ENCODE measurements at regions not wholly inside any gene's neighbourhood (a gene's known extent, or its start where the extent isn't known, plus 50 kb on each side); places are given as distances from the start of the nearest gene placed in this dataset.
"Not testable (repeated sequence)": the region's sequence is repeated elsewhere in the genome, so short reads cannot be mapped to it uniquely, and the experiment has no call there.

DNA sequence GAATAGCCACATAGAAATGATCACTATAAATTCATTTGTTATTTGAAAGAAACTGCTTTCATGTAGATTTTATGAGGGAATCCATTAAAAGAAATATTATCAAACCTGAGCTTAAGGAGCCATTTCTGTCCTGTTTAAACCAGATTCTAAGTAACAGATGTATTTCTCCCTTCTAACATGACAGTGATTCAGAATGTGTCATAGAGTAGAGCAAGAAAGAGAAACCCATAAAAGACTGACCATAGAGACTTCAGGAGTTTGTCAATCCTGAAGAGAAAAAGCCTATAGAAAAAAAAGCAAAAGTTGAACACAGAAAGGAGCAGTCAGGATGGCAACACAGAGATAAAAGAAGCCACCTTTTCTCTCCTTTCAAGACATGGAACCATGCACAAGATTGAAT, 390.6 kb downstream of the PRIM2 start:
- not testable (repeated sequence) for DNase-seq

GRCh38 chr6:57722546-57722945, 405.1 kb downstream of the PRIM2 start:
- DNase-seq: not testable (repeated sequence)

GRCh38 chr6:57723815-57724401, 406.5 kb downstream of the PRIM2 start:
- not testable (repeated sequence) for DNase-seq

DNA sequence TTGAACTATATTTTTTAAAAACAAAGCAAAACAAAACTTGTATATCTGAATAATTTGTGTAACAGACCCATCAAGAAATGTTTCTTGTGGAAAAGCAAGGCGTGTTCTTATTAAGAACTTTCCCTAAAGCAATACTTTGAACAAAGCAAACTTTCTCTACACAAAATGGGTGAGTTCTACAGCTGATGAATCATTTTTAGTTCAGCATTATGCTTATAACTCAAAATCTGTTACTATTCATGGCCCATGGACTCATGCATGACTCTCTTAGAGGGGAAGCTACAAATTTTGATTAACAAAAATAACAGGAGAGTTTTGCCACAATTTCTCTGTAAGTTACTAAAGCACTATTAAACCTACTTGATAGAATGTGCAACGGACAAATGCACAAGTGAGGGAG, 412.0 kb downstream of the PRIM2 start:
- not testable (repeated sequence) for DNase-seq

DNA sequence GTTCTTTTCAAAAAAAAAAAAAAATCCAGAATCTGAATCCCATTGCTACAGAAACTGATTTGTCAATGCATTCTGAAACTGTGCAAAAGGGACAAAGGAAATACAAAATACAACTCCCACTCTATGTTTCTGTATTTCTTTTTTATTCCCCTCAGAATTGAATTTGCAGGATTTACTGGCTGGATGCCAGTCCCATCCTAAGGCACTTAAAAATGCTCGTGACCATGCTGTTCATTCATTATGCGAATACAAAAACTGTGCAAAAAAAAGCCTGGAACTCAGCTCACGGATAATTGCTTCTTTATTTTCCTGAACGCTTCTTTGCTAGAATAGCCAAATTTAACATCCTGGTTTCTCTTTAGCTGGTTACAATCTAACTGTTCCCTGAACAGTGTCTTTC, 413.3 kb downstream of the PRIM2 start:
- not testable (repeated sequence) for DNase-seq

GRCh38 chr6:57747716-57748115, 430.3 kb downstream of the PRIM2 start:
- not testable (repeated sequence) for DNase-seq

DNA sequence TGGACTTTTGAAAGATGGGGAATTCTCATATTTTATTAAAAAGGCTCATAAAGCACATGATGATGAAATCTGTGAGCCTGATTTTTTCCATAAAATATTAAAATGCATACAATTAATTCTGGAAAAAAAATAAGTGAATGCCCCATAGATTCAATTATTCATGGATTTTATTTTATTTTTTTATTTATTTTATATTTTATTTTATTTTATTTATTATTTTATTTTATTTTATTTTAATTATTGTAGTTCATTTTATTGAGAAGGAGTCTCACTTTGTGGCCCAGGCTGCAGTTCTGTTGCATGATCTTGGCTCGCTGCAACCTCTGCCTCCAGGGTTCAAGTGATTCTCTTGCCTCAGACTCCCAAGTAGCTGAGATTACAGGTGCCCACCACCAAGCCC, 442.4 kb downstream of the PRIM2 start:
- not testable (repeated sequence) for DNase-seq

GRCh38 chr6:57792720-57793397, 475.4 kb downstream of the PRIM2 start:
- not testable (repeated sequence) for DNase-seq

DNA sequence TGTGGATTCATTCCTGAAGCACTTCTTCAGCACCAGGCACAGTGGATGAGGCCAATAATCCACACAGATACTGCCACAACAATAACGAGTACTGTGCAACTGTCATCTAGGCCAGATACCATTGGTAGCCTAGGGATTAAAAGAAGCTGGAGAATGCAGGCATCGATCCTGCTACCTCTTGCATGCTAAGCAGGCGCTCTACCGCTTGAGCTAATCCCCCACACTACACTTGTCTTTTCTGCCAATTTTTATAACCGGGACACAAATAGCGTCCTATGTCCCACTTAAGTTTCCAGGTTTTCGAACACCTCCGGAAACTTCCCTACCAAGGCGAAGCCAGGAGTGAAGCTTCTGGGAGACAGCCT, 475.9 kb downstream of the PRIM2 start:
- DNase-seq: not testable (repeated sequence)

GRCh38 chr6:57799703-57800479, 482.5 kb downstream of the PRIM2 start:
- DNase-seq: not testable (repeated sequence)

GRCh38 chr6:57808581-57808980, 491.2 kb downstream of the PRIM2 start:
- not testable (repeated sequence) for DNase-seq

GRCh38 chr6:57809454-57809853, 492.0 kb downstream of the PRIM2 start:
- not testable (repeated sequence) for DNase-seq

GRCh38 chr6:57813271-57814075, 496.0 kb downstream of the PRIM2 start:
- DNase-seq: not testable (repeated sequence)

DNA sequence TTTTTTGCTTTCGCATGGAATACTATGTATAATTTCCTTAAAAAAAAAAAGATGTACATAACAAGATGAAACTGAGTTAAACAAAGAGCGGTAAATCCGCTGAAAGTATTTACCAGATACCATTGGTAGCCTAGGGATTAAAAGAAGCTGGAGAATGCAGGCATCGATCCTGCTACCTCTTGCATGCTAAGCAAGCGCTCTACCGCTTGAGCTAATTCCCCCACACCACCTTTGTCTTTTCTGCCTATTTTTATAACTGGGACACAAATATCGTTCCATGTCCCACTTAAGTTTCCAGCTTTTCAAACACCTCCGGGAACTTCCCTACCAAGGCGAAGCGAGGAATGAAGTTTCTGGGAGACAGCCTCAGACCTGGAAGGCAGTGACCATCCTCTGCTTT, 498.4 kb downstream of the PRIM2 start:
- not testable (repeated sequence) for DNase-seq

GRCh38 chr6:57821325-57821724, 503.9 kb downstream of the PRIM2 start:
- DNase-seq: not testable (repeated sequence)

- DNase-seq: not testable (repeated sequence)
Observed at GRCh38 chr6:57822448-57822847, 505.0 kb downstream of the PRIM2 start.

DNA sequence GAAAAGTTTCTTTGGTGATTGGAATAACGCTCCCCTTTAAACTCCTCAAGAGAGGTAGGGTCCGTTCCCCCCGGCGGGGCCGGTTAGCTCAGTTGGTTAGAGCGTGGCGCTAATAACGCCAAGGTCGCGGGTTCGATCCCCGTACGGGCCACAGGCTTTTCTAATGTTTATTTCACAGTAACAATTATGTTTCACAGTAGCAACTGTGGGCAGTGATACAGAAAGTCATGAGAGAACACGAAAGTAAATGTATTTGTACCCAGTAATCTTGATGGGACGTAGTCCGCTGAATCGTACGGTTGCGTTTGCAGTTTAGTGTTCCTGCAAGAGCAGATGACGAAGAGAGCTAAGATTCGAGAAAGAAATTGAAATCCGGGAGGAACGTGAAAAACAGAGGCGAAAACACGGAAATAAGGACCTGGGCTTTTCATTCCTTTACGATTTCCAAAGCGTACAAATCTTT, 505.5 kb downstream of the PRIM2 start:
- DNase-seq: no peak

DNA sequence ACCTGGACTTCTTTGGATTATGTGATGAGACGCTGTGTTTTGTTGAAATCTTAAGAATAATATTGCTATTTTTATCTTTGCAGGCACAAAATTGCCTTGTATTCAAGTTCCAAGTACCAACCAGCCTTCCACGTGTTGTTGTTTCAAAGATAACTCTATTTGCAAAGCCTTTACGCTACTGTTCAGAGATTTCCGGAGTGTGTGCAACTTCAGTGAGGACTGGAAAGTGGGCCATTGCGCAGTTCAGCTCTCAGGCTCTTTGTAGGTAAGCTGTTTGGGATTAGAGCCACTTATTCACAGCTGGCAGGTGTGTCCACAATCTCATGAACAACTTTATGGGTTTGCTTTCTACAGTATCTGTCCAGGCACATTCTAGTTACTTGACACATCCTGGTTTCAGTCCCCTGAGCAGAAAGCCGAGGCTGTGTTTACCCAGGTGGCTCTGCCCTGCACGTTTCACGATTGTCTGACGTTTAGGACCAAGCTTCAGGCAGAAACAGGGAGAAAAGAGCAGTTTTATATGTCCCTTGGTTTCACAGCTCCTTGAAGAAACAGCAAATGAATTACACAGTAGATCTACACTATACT, 520.3 kb downstream of the PRIM2 start:
- DNase-seq: not testable (repeated sequence)

- not testable (repeated sequence) for DNase-seq
Observed at GRCh38 chr6:57841551-57841950, 524.1 kb downstream of the PRIM2 start.

GRCh38 chr6:57853745-57854407, 536.4 kb downstream of the PRIM2 start:
- DNase-seq: not testable (repeated sequence)

DNA sequence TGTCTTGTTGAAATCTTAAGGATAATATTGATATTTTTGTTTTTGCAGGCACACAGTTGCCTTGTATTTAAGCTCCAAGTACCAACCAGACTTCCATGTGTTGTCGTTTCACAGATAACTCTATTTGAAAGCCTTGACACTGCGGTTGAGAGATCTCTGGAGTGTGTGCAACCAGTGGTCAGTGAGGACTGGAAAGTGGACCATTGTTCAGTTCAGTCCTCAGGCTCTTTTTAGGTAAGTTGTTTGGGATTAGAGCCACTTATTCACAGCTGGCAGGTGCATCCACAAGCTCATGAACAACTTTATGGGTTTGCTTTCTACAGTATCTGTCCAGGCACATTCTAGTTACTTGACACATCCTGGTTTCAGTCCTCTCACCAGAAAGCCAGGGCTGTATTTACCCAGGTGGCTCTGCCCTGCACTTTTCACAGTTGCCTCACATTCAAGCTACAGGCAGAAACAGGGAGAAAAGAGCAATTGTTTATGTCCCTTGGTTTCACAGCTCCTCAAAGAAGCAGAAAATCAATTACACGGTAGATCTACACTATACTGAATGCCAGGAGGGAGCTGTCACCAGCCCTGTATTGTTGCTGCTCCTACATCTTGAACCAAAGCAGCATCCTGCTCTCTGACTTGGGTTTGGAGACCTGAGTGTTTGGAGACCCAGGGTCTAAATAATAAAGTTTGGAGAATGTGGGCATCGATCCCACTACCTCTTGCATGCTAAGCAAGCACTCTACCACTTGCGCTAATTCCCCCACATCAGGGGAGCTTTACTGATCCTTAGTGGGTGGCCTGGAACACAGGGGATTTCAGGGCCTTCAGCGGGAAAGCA, 543.3 kb downstream of the PRIM2 start:
- DNase-seq: not testable (repeated sequence)

Measured in NCI-H2081 treated with DMSO at 0.1 percent for 48 hours (cell line).